HG02840 (cell line): ENCODE measurements at regions not wholly inside any gene's neighbourhood (a gene's known extent, or its start where the extent isn't known, plus 50 kb on each side); places are given as distances from the start of the nearest gene placed in this dataset.
A peak's percentile ranks its signal among the peaks of the same experiment; 100 is the strongest.
"Not testable (repeated sequence)": the region's sequence is repeated elsewhere in the genome, so short reads cannot be mapped to it uniquely, and the experiment has no call there.

Experiments used
- ATAC-seq: cut with Tn5 transposase; IDR thresholded peaks from one replicate; pipeline ENCODE4 v1.9.1; 2021; ENCODE audit warnings: mild to moderate bottlenecking, moderate library complexity, moderate number of reproducible peaks; ENCODE audit not compliant: unreplicated experiment, low FRiP score

GRCh38 chr6:131488780-131489179 lies 84.2 kb upstream of the ARG1 start:
- no peak for ATAC-seq

- no peak for ATAC-seq
Observed at GRCh38 chr6:131490441-131490840, 82.6 kb upstream of the ARG1 start.

- no peak for ATAC-seq
Observed at GRCh38 chr6:131492932-131493573, 80.0 kb upstream of the ARG1 start.

- not testable (repeated sequence) for ATAC-seq
Observed at GRCh38 chr6:131504387-131504786, 68.6 kb upstream of the ARG1 start.

GRCh38 chr6:131510094-131510493 lies 62.9 kb upstream of the ARG1 start:
- ATAC-seq, result peak; percentile 81

- no peak for ATAC-seq
Observed at GRCh38 chr6:131510591-131510990, 62.4 kb upstream of the ARG1 start.

GRCh38 chr6:131519670-131520436 lies 53.2 kb upstream of the ARG1 start:
- ATAC-seq, result peak; percentile 89
